GM21528 (cell line): ENCODE measurements at regions not wholly inside any gene's neighbourhood (a gene's known extent, or its start where the extent isn't known, plus 50 kb on each side); places are given as distances from the start of the nearest gene placed in this dataset.
"Not testable (repeated sequence)": the region's sequence is repeated elsewhere in the genome, so short reads cannot be mapped to it uniquely, and the experiment has no call there.

Source experiments
- ATAC-seq: cut with Tn5 transposase; IDR thresholded peaks from one replicate; pipeline ENCODE4 v1.9.1; 2021; ENCODE audit warnings: mild to moderate bottlenecking, moderate library complexity; ENCODE audit not compliant: unreplicated experiment, low FRiP score

DNA sequence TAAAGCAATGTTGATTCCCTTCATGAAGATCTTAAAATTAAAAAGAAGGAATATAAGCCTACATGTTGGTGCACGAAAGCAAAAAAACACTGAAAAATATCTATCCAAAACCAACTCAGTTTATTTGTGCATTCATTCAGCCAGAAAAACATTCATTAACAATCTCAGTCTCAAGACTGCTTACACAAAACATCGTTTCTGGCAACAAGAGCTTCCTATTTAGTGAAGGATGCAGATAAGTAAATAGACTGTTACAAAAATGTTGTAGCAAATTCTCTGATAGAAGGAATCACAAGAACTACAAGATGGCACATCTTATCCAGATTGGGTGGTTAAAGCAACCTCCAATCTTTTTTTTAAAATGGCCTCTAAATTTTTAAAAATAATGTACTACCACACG, 69.7 kb upstream of the DCN start:
- ATAC-seq, result no peak

DNA sequence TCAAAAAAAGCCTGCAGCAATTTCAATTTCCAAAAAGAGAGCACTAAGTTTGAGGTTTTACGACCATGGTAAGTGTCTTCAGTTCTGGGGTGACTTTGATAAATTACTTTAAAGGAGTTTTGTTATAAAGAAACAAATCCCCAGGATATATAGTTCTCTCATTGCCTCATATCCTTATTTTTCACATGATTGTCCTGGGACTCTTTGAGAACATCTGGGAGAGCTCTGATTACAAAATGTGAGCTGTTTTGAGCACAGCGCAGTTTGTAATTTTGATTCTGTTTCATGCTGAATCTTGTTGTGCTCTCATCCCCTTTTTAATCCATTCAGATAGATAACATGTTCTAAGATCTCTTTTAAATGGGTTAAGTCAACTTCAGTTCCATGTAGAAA, 67.7 kb upstream of the DCN start:
- ATAC-seq, result no peak

DNA sequence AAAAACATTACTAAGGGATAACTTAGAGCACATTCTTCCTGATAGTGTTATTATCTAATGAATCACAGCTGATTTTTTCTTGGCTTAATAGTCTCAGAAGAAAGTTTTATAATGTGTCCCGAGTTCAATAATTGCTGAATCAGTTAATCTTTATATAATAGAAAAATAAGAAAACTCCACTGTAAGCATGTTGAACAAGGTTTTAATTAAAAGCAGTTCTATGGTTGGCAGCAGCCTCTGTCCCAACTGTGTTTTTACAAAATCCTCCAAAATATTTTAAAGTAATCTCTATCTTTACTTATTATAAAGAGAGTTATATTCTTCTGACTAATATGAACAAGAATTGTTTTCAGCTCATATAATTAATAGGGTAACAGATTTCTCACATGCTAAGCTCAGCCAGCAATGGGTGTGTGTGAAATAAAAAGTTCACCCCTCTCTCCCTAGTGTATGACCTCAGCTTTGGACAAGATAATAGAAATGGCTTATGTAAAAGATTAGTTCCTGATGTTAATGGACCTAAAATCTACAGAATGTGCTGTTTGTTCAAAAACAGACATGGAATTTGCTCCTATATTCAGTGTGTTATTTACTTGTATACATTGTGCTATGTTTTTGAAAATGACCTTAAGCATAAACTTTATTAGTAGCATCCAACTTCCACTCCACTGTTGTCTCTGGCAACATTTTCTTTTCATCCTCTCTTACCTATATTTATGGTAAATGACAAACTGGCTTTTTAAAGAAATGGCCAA, 67.1 kb upstream of the DCN start:
- ATAC-seq, result no peak

DNA sequence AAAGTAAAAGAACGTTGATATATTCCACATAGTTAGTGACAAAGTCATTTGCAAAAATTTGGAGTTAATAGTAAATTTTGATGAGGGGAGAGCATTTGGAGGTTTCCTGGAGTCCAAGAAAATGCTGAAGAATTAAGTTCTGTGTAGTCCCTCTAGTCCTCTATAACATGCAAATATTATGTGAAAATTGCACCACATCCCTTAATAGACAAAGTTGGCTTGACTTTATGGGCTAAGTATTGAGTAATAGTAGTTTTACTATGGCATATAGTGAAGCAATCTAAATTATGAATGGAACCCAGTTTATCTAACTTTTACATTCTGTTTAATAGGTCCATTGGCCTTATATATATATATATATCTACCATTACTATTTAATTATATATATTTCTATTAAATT, 66.4 kb upstream of the DCN start:
- no peak for ATAC-seq

DNA sequence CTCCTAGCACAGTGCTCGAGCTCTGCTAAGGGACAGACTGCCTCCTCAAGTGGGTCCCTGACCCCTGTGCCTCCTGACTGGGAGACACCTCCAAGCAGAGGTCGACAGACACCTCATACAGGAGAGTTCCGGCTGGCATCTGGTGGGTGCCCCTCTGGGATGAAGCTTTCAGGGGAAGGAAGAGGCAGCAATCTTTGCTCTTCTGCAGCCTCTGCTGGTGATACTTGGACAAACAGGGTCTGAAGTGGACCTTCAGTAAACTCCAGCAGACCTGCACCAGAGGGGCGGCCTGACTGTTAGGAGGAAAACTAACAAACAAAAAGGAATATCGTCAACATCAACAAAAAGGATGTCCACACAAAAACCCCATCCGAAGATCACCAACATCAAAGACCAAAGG, 60.6 kb upstream of the DCN start:
- not testable (repeated sequence) for ATAC-seq

DNA sequence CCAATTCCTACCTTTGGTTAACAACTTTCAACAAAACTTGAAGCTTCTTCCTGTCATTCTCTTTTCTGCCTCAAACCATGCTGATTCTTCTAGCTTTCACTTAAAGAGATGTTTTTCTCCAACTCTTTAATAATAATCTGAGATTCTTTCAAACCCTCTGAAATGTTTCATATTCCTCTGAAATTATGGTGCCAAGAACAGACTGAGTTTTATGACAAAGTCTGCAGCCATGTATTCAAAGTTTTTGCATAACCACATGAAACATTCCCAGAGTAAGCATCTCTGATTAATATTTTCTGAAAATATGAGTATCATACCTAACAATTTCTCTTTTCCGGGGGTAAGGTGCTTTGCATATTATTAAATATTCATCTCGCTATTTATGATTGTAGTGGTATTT, 59.1 kb upstream of the DCN start:
- no peak for ATAC-seq

DNA sequence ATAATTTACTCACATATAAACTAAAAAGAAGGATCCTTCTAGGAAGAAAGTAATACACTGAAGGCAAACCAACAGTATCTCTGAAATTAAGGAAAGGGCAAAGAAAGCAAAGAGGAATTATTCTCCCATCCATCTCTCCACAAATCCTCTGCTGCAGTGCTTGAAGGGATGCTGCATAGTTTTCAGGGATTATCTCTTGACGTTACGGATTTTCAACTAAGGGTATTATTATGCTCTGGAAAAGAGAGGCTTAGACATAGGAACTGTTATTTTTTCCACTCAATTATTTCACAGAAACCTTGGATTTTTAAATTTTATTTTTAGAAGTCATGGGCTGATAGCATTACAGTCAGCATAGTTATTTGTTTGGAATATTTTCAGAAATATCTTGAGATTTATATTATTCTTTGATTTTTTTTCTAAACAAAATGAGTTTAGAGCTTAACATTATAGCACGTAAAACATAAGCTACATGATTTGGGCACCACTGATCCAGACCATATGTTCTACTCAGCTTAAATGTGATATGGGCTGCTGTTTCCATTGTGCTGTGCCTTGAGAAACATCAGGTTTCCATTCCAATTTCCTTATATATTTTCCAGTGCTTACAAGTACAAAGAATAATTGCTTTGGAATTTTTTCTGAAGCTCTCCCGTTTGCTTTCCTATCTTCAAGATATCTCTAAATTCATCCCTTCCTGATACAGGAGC, 57.9 kb upstream of the DCN start:
- ATAC-seq, result no peak

DNA sequence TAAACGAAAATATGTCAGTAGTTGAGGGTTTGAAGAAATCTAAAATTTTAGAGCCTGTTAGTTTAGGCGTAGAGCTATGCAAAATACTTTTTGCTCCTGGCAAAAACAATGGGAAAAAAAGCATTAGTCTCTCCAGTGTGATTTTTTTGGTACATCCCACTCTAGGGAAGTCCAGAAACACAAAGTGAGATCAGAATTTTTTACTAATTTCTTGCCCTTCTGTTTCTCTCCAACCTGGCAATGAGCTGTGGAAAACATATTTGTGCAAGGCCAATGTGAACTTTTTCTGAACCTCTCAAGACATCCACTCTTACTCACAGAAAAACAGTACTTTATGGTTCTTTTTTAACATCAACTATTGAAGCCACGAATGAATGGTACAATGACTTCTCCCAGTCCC, 56.9 kb upstream of the DCN start:
- ATAC-seq, result no peak
